Stimulated activated CD4-positive, alpha-beta T cell treated with anti-CD3 and anti-CD28 coated beads, Interleukin-2, amount 100 ng/mL, for 4 hours (primary cell): ENCODE measurements at regions not wholly inside any gene's neighbourhood (a gene's known extent, or its start where the extent isn't known, plus 50 kb on each side); places are given as distances from the start of the nearest gene placed in this dataset.
"Not testable (repeated sequence)": the region's sequence is repeated elsewhere in the genome, so short reads cannot be mapped to it uniquely, and the experiment has no call there.

Experiments used
- DNase-seq: peaks from one replicate; pipeline ENCODE4 v3.0.0-alpha.2; 2020; ENCODE audit warnings: low read depth

- DNase-seq, result no peak
These were observed 390.4 kb downstream of the PTPRU start for GRCh38 chr1:29626726-29627125.

- no peak for DNase-seq
These were observed 389.7 kb downstream of the PTPRU start for GRCh38 chr1:29626066-29626465.

GRCh38 chr1:29625084-29625420, 388.7 kb downstream of the PTPRU start:
- no peak for DNase-seq

GRCh38 chr1:29624320-29625083, 388.2 kb downstream of the PTPRU start:
- no peak for DNase-seq

GRCh38 chr1:29623501-29623900, 387.2 kb downstream of the PTPRU start:
- no peak for DNase-seq

GRCh38 chr1:29621826-29622435, 385.6 kb downstream of the PTPRU start:
- DNase-seq, result no peak

GRCh38 chr1:29620631-29621030, 384.3 kb downstream of the PTPRU start:
- DNase-seq, result no peak

- DNase-seq, result no peak
These were observed 370.9 kb downstream of the PTPRU start for GRCh38 chr1:29607236-29607635.

- DNase-seq, result not testable (repeated sequence)
These were observed 368.5 kb downstream of the PTPRU start for GRCh38 chr1:29604796-29605195.

GRCh38 chr1:29603622-29604021, 367.3 kb downstream of the PTPRU start:
- DNase-seq, result no peak

- DNase-seq, result no peak
These were observed 365.9 kb downstream of the PTPRU start for GRCh38 chr1:29602203-29602602.

GRCh38 chr1:29601021-29601420, 364.7 kb downstream of the PTPRU start:
- no peak for DNase-seq

GRCh38 chr1:29599826-29600225, 363.5 kb downstream of the PTPRU start:
- DNase-seq, result no peak

GRCh38 chr1:29599071-29599470, 362.7 kb downstream of the PTPRU start:
- DNase-seq, result no peak

GRCh38 chr1:29597861-29598260, 361.5 kb downstream of the PTPRU start:
- no peak for DNase-seq

GRCh38 chr1:29593601-29594382, 357.5 kb downstream of the PTPRU start:
- DNase-seq, result no peak

- no peak for DNase-seq
These were observed 356.4 kb downstream of the PTPRU start for GRCh38 chr1:29592731-29593130.

GRCh38 chr1:29592261-29592615, 355.9 kb downstream of the PTPRU start:
- no peak for DNase-seq

- DNase-seq, result no peak
These were observed 355.4 kb downstream of the PTPRU start for GRCh38 chr1:29591601-29592260.

- no peak for DNase-seq
These were observed 354.6 kb downstream of the PTPRU start for GRCh38 chr1:29590583-29591565.

GRCh38 chr1:29589716-29590115, 353.4 kb downstream of the PTPRU start:
- DNase-seq, result not testable (repeated sequence)
